UCSD-AML1 (cell line): ENCODE measurements at regions not wholly inside any gene's neighbourhood (a gene's known extent, or its start where the extent isn't known, plus 50 kb on each side); places are given as distances from the start of the nearest gene placed in this dataset.

Experiments
- DNase-seq: peaks from one replicate; lab custom pipeline; 2025; ENCODE audit not compliant: unreplicated experiment; lab: John Stamatoyannopoulos, UW

- no peak for DNase-seq
These were observed 79.1 kb downstream of the TRIB2 start for GRCh38 chr2:12795851-12796250.

- no peak for DNase-seq
These were observed 79.9 kb downstream of the TRIB2 start for GRCh38 chr2:12796657-12797056.

DNA sequence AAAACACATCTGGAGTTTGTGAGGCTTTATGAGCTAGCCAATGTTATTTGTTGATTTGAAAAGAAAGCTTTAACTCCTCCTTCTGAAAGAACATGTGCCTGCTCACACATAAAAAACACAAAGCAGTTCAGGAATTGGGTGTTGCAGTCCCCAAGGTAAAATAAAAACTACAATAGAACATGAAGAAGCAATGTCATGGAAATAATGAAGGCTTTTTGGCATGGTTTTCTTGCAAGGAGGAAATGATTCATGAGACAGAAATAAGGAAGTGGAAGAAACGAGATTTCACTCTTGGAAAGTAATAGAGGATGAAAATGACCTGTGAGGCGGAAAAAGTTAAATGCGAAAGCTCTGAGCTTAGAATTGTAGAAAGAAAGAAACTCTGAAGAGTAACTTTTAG is 81.1 kb downstream of the TRIB2 start:
- DNase-seq = no peak

- no peak for DNase-seq
These were observed 86.9 kb downstream of the TRIB2 start for GRCh38 chr2:12803607-12804006.

- DNase-seq = no peak
These were observed 87.5 kb downstream of the TRIB2 start for GRCh38 chr2:12804091-12804856.

GRCh38 chr2:12805033-12805432 is 88.3 kb downstream of the TRIB2 start:
- DNase-seq = no peak

DNA sequence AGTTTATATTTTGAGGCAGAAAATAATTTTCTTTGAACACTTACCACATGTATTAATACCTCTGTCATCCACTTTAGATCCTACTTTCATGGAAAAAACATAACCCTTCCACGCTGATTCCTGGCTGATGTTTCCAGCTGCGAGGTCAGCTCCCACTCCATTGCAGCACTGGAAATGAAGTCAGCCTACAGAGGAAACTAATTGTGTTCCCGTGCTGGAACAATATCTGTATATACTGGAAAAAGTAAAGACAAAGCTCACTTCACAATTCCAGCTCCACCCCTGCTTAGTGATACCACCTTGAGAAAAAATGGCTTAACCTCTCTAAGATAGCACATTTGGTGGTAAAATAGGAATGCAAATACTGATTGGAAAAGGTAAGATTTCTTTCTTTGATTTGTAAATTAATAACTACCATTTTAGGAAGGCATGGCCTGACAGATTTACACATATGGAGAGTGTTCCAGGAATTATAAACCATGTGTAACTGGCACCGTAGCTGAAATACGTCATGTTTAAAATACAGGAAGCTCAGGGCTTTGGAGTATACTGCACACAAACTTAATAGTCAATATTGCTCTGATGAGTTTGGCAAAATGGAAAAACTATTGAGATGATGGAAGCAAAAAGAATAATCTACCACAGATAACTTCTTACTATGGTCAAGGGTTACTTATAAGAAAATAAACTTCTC is 90.0 kb downstream of the TRIB2 start:
- DNase-seq = no peak

DNA sequence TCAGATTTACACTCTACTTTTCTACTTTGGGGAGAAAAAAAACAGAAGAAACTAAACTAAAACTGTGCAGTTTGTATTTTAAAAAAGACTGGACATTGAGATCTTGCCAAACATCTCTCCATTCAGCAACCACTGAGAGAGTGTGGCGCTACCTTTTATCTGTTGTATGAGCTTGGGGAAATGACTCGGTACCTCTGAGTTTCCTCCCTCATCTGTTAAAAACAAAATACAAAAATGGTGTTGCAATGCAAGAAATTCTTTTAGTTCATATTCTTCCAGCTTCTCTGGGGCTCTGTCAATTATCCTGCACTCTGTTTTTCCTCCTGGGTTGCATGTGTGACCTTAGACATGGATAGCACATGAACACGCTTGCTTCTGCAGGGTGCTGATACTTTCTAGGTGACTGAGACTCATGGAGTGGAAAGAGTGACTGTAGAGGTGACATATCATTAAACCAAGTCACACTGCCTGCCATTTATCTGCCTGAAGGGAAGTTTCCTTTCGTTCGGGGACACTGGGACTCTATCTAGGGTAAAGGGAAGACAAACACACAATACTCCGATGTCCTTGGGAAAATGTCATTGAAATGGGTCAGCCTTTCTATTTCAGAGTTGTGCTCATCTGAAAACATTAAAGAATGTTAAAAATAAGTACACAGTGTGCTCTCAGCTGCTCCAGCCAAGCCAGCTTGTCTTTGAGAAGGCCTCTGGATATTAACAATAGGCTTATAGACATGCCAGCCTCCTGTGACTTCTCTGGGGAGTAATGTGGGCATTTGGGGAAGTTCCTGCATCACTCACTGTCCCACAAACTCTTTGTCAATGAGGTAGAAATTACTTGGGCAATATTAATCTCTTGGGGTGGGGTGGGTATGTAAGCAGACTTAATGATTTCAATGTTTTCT is 91.4 kb downstream of the TRIB2 start:
- DNase-seq = no peak

DNA sequence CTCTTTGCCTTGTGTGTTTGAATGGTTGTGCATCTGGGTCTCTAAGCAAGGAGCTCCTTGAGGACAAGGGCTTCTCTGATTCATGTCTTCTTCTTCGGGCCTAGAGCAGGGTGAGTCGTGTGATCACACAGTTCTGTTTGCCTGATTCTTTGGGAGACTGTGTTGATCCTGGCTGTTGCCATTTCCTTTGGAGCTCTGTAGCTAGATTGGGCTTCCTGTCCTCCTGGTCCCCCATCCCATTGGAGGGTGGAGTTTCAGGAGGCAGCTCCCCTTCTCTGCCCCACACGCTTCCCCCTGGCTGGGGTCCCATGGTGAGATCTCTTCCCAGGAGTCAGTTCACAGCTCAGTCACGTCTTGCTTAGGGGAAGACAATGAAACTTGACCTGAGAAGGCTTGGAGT is 92.8 kb downstream of the TRIB2 start:
- DNase-seq = no peak

GRCh38 chr2:12811916-12812315 is 95.2 kb downstream of the TRIB2 start:
- DNase-seq = no peak

- no peak for DNase-seq
These were observed 96.4 kb downstream of the TRIB2 start for GRCh38 chr2:12813166-12813565.

DNA sequence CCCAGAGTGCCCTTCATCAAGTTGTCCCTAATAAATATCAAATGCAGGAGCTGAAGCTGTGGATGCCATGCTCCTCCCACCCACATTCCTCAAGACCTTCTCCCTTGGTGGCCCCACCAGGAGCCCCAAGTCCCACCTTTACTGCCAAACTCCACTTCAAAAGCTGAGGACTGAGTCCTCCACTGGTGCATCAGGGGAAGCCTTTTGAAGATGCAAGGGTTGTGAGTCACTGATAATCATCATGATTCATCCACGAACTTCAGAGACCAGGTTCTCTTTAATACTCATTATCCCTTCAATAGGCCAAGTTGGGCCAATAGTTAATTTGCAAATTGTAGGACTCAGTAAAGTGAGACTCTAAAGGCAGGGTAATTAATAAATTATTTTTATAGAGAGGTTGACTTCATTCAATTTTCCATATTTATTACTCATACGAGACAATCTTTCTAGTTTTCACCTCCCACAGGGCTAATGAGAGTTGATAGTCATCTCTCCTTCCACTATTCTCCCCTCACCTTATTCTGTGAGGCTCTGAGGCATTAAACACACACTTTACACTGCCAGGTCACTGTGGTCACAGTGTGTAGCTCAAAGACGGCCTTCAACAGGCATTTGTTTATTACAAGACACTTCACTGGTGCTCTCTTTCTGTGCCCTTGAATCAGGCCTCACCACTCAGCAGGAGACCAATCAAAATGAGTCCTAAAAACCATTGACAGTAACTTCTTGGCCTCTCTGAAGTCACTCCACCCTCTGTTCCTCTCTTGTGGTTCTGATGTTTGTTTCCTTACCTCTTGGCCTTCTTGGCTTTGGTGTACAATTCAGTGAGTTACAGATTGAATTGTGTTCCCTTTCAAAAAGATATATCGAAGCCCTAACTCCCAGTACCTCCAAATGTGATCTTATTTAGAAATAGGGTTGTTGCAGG is 99.9 kb downstream of the TRIB2 start:
- no peak for DNase-seq

DNA sequence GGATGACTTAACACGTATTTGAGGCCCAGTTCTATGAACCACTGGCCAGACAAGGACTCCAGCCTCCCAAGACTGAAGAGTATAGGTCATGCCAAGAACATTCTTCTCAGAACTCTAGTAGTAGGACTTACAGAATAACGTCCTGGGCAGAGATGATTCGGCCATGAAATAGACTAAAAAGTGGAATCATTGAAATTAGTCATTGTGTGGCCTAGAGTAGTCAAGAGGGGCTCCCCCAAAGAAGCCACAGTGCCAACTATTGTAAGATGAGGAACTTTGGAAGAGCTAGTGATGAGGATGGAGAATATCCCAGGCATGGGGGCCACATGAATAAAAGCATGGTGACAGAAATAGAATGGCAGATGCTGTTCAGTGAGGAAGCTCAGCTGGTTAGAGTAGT is 101.1 kb downstream of the TRIB2 start:
- no peak for DNase-seq

- DNase-seq = no peak
These were observed 101.8 kb downstream of the TRIB2 start for GRCh38 chr2:12818416-12819102.

GRCh38 chr2:12819103-12819475 is 102.4 kb downstream of the TRIB2 start:
- DNase-seq = no peak

DNA sequence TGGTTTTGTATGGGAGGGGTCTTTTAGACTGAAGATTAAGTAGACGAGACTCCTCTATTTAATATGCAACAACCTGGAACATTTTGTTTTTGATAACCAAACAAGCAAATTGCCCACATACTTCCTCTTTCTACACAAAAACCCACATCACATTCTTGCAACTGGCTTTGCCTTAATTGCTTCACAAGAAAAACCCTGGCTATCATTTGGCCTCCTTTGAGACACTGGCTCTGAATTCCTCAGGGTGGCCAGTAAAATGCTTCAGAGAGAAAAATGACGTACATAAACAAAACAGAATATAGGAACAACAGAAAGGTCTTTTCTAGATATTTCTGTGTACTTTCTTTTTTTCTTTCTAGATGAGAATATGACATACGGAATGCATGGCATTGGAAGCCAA is 103.0 kb downstream of the TRIB2 start:
- no peak for DNase-seq

DNA sequence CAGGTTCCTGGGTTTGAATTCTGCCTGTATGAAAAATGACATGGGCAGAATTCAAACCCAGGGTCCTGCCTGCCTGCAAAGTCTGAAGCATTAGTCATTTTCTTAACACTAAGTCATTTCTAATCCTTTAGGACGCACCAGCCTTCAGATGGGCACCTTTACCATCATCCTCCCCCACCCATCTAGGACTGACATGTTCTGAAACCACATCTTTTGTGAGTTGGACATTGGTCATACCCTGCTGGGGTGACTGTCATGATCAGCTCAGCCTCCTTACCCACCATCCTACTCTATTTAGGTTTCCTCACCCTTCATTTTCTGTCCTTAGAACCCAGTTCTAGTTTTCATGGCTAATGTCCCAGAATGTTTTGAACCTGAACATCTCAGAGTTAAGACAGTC is 104.9 kb downstream of the TRIB2 start:
- no peak for DNase-seq

DNA sequence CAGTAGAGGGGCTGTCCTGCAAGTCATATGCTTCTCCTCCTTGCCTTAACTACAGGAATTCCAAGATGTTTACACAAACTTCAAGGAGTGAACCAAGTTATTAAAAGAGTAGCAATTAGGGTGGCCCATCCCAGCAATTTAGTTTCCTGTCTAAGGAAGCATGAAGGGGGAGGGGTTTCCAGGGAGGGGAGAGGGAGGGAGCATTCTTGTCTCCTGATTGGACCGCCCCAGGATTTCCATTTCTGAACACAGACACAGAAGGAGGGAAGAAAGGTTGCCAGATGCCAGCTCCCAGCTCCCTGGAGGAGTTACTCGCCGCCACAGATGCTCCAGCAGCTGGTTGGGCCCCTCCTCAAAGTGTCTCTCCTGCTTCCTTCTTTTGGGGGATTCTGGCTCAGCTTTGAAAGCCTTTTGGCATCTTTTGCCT is 107.6 kb downstream of the TRIB2 start:
- DNase-seq = no peak

- no peak for DNase-seq
These were observed 108.1 kb downstream of the TRIB2 start for GRCh38 chr2:12824778-12825379.

DNA sequence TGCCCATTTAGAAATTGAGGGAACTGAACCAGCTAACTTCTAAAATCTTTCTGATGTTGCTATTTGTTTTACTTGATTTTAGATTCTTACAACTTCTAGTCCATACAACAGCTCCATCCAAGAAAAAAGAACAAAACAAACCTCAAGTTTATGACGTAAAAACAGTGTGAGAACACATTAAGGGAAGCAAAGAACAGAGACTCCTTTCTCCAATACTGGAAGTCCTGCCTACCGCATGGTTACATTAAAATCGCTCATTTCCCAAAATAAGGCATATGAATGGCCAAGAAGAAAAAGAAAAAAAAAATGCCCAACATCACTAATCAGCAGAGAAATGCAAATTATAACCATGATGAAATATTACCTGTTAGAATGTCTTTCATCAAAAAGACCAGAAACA is 110.0 kb downstream of the TRIB2 start:
- DNase-seq = no peak
